ENCODE measurements at regions not wholly inside any gene's neighbourhood (a gene's known extent, or its start where the extent isn't known, plus 50 kb on each side); places are given as distances from the start of the nearest gene placed in this dataset.

- Mint-ChIP-seq H3K4me1 (ENCODE audit: low read depth, unreplicated experiment) (no peaks in the 10 kb centered on the region), H3K36me3 (ENCODE audit: unreplicated experiment) (no peaks in the 10 kb centered on the region), H3K4me3 (ENCODE audit: unreplicated experiment) (no peak overlapping the region), H3K27ac (ENCODE audit: unreplicated experiment) (no peak overlapping the region), H3K27me3 (ENCODE audit: unreplicated experiment) (no peaks in the 10 kb centered on the region), H3K9me3 (ENCODE audit: unreplicated experiment) (no peaks in the 10 kb centered on the region)
- DNase-seq, result no peak
- TF ChIP-seq, protein P1, sequence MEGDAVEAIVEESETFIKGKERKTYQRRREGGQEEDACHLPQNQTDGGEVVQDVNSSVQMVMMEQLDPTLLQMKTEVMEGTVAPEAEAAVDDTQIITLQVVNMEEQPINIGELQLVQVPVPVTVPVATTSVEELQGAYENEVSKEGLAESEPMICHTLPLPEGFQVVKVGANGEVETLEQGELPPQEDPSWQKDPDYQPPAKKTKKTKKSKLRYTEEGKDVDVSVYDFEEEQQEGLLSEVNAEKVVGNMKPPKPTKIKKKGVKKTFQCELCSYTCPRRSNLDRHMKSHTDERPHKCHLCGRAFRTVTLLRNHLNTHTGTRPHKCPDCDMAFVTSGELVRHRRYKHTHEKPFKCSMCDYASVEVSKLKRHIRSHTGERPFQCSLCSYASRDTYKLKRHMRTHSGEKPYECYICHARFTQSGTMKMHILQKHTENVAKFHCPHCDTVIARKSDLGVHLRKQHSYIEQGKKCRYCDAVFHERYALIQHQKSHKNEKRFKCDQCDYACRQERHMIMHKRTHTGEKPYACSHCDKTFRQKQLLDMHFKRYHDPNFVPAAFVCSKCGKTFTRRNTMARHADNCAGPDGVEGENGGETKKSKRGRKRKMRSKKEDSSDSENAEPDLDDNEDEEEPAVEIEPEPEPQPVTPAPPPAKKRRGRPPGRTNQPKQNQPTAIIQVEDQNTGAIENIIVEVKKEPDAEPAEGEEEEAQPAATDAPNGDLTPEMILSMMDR (IDR thresholded peaks at IDR 0.05; ENCODE audit: partially characterized antibody, unreplicated experiment), result no peak
These were observed 1280.6 kb upstream of the ACO1 start for GRCh38 chr9:31103836-31104235.

- TF ChIP-seq, protein P1 (IDR thresholded peaks at IDR 0.05; ENCODE audit: partially characterized antibody, unreplicated experiment), result no peak
- no peaks in the 10 kb centered on the region for H3K9me3 Mint-ChIP-seq (ENCODE audit: unreplicated experiment)
- H3K36me3 Mint-ChIP-seq (ENCODE audit: unreplicated experiment), result no peaks in the 10 kb centered on the region
These were observed 1280.2 kb upstream of the ACO1 start for GRCh38 chr9:31104249-31104648.

DNA sequence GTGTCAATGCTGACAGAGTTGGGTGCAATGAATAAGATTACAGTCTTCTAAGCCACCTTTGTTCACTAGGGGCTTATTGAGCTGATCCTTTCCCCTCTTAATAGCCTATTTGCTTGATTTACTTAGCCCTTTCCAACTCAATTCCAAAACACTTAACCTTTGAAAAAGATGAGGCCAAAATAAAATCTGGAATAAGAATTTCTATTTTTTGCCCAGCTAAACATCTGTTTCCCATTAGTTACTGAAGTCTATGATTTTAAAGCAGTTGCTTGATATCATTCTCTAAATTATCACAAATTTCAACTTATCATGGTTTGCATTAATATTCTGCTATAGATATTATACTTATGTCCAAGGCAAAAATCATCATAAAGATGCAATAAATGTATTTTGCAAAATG, 1272.0 kb upstream of the ACO1 start:
- H3K36me3 Mint-ChIP-seq (ENCODE audit: unreplicated experiment), result no peaks in the 10 kb centered on the region
- no peak overlapping the region for H3K4me3 Mint-ChIP-seq (ENCODE audit: unreplicated experiment)
- TF ChIP-seq, protein P1 (IDR thresholded peaks at IDR 0.05; ENCODE audit: partially characterized antibody, unreplicated experiment), result no peak
- no peak for DNase-seq
- H3K9me3 Mint-ChIP-seq (ENCODE audit: unreplicated experiment), result no peaks in the 10 kb centered on the region
- H3K4me1 Mint-ChIP-seq (ENCODE audit: low read depth, unreplicated experiment), result no peaks in the 10 kb centered on the region
- H3K27me3 Mint-ChIP-seq (ENCODE audit: unreplicated experiment), result no peaks in the 10 kb centered on the region
- no peak overlapping the region for H3K27ac Mint-ChIP-seq (ENCODE audit: unreplicated experiment)

More at GRCh38 chr9:31104249-31104648, 1280.2 kb upstream of the ACO1 start:
- DNase-seq, result no peak
- no peak overlapping the region for H3K27ac Mint-ChIP-seq (ENCODE audit: unreplicated experiment)
- H3K4me3 Mint-ChIP-seq (ENCODE audit: unreplicated experiment), result no peak overlapping the region
- H3K27me3 Mint-ChIP-seq (ENCODE audit: unreplicated experiment), result no peaks in the 10 kb centered on the region
- no peaks in the 10 kb centered on the region for H3K4me1 Mint-ChIP-seq (ENCODE audit: low read depth, unreplicated experiment)

DNA sequence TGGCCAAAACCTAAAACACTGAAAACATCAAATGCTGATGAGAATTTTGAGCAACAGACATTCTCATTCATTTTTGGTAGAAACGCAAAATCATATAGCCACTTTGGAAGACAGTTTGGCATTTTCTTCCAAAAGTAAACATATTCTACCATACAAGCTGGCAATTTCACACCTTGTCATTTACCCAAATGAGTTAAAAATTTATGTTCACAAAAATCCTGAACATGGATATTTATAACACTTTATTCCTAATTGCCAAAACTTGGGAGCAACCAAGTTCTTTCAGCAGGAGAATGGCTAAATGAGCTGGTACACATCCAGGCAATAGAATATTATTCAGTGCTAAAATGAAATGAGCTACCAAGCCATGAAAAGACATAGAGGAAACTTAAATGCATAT, 1270.1 kb upstream of the ACO1 start:
- no peaks in the 10 kb centered on the region for H3K27me3 Mint-ChIP-seq (ENCODE audit: unreplicated experiment)
- H3K4me3 Mint-ChIP-seq (ENCODE audit: unreplicated experiment), result no peak overlapping the region
- no peak overlapping the region for H3K27ac Mint-ChIP-seq (ENCODE audit: unreplicated experiment)
- no peaks in the 10 kb centered on the region for H3K36me3 Mint-ChIP-seq (ENCODE audit: unreplicated experiment)
- TF ChIP-seq, protein P1 (IDR thresholded peaks at IDR 0.05; ENCODE audit: partially characterized antibody, unreplicated experiment), result no peak
- no peaks in the 10 kb centered on the region for H3K9me3 Mint-ChIP-seq (ENCODE audit: unreplicated experiment)
- H3K4me1 Mint-ChIP-seq (ENCODE audit: low read depth, unreplicated experiment), result no peaks in the 10 kb centered on the region
- DNase-seq, result no peak

DNA sequence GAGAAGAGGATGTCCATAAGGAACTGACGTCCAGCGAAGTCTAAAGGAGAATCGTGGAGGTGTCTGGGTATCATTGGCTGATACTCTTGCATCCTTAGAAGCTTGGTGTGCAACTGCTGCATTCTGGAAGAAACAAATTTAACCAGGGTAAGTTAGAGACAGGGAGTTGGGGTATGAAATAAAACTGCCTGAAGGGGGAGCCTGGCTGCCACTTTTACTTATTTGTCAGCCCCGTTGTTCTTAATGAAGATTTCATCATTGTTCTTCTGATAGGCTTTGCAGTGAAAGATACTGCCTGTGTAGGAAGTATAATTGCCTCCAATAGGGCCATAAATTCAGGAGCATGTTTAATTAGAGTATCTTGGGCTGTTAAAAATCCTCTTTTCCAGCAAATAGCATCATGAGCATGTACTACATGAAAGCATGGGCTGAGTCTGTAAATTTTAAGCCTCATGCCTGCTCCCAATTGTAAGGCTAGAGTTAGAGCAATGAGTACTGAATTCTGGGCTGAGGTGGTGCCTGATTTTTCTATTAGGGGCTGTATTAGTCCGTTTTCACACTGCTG, 1264.5 kb upstream of the ACO1 start:
- Mint-ChIP-seq H3K36me3 (ENCODE audit: unreplicated experiment) (peaks cover 8% of the 10 kb centered on the region), H3K4me1 (ENCODE audit: low read depth, unreplicated experiment) (no peaks in the 10 kb centered on the region), H3K4me3 (ENCODE audit: unreplicated experiment) (no peak overlapping the region), H3K9me3 (ENCODE audit: unreplicated experiment) (peaks cover 3% of the 10 kb centered on the region), H3K27me3 (ENCODE audit: unreplicated experiment) (no peaks in the 10 kb centered on the region), H3K27ac (ENCODE audit: unreplicated experiment) (no peak overlapping the region)
- DNase-seq, result no peak
- TF ChIP-seq, protein P1 (IDR thresholded peaks at IDR 0.05; ENCODE audit: partially characterized antibody, unreplicated experiment), result peak; percentile 47
